ENCODE measurements at regions not wholly inside any gene's neighbourhood (a gene's known extent, or its start where the extent isn't known, plus 50 kb on each side); places are given as distances from the start of the nearest gene placed in this dataset.
A peak's percentile ranks its signal among the peaks of the same experiment; 100 is the strongest.

- no peak for DNase-seq
Measured at GRCh38 chr21:32132409-32132808, 146.4 kb downstream of the MIS18A start.

DNA sequence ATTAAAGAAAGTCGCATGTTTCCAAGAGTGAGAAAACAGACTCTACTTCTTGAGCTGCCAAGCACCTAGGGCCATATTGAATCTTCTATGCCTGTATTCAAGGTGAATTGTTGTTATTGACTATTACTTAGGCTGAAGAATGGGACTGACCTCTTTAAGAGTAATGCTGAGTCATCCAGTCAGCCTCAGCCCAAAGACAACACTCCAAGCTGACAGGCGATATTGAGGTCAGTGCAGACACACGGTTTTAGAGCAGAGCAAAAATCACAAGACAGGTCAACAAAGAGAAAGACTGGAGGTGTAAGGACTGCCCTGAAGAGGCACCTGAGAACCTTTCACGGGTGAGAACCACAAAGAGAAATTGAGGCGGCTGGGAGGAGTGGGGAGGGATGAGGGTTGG, 146.9 kb downstream of the MIS18A start:
- no peak for DNase-seq

GRCh38 chr21:32131164-32131563, 147.7 kb downstream of the MIS18A start:
- no peak for DNase-seq

- DNase-seq: no peak
Measured at GRCh38 chr21:32130031-32130891, 148.6 kb downstream of the MIS18A start.

- no peak for DNase-seq
Measured at GRCh38 chr21:32127081-32127480, 151.8 kb downstream of the MIS18A start.

DNA sequence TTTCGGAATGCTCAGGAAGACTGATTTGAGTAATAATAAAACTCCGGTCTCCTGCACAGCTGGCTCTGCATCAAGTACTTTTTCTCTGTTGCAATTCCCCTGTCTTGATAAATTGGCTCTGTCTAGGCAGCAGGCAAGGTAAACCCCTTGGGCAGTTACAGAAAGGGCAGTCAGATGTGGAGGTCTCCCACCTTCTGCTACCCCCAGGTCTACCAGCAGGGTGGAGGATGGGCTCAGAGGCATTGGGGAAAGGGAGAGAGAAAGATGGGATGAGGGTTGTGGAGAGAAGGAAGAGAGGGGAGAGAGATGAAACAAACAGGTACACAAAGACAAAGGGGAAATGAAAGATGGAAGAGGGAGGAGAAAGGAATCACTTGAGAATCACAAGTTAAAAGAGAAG, 156.8 kb downstream of the MIS18A start:
- DNase-seq: no peak

- no peak for DNase-seq
Measured at GRCh38 chr21:32120230-32120629, 158.6 kb downstream of the MIS18A start.

DNA sequence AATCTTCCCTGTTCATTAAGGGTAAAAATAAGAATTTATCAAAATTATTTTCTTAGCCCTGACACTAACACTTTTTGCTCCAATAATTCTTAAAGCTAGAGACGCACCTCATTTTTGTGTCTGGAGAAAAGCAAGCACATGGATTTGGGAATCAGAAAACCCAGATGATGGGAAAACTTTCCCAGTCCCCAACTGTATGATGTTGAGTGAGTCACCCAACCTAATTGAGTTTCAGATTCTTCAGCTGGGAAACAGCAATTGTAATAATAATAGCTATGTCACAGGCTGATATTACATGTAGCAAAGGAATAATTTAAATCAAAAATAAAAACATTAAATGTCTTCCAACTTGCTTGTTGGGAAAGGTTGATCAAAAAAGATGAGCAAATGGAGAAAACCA, 159.0 kb downstream of the MIS18A start:
- no peak for DNase-seq

GRCh38 chr21:32119389-32119788, 159.5 kb downstream of the MIS18A start:
- DNase-seq: no peak

DNA sequence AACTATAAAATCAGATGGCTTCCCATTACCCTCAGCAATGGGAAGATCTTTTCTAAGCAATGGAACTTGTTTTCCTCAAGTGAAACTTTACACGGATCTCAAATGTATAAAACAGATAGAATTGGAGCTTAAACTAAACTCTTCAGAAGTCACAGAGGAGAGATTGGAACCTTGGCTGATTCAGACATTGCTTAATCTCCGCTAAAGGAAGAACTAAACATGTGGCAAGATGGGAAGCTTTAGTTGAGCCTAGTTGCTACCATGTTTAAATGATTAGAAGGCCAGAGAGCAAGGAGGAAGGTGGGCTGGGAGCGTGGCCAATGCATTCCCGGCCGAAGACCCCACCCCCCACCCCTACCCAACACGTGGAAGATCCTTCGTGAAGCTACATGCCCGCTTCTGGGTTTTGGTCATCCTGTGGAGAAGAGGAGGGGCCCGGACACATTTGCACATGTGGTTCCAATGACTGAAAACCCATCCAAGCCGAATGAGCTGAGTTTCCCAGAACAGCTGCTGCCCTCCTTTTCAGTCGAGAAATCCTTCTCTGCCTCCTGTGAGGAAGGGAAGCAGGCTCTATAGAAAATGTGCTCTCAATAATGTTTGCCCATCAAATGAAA, 164.3 kb downstream of the MIS18A start:
- no peak for DNase-seq

GRCh38 chr21:32113486-32113885, 165.4 kb downstream of the MIS18A start:
- DNase-seq: no peak

DNA sequence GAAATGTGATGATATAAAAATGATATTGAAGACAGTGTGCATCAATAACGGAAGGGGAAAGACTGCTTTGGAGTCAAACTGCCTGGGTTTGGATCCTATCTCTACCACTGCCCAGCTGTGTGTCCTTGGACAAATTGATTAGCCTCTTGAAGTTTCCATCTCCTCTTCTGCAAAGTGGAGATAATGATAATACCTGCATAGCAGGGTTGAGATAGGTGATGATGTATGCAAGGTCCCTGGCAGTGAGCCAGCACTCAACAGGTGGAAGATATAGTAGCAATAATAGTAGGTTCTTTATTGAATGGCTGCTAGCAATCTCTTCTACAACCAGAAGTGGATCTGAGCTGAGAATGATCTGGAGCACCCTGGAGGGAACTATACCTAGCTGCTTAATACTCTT, 166.7 kb downstream of the MIS18A start:
- DNase-seq: peak; percentile 34

DNA sequence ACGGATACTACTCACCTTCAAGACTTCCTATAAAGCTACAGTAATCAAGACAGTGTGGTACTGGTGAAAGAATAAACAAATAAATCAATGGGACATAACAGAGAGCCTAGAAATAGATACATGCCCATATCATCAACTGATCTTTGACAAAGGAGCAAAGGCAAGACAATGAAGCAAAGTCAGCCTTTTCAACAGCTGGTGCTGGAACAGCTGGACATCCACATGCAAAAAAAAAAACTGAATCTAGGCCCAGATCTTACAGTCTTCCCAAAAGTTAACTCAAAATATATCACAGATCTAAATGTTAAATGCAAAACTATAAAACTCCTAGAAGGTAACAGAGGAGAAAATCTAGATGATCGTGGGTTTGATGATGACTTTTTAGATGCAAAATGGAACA, 170.3 kb downstream of the MIS18A start:
- no peak for DNase-seq

- DNase-seq: no peak
Measured at GRCh38 chr21:32103361-32103760, 175.5 kb downstream of the MIS18A start.

- no peak for DNase-seq
Measured at GRCh38 chr21:32102426-32102825, 176.4 kb downstream of the MIS18A start.

DNA sequence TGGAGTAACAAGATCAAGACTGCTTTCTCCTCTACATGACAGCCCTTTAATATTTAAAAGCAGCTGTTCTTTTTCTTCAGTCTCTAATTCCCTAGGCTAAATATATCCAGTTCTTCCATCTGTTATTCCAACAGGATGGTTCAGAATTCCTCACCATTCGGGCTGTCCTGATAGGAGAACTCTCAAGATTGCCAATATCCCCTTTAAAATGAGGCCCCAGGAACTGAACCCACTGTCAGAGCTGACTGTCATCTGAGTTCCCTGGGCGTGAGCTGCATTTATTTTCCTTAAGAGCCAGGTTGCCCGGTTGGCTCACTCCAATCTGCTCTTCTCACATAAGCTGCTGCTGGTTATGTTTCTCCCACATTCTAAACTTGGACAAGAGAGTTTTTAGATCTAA, 177.6 kb downstream of the MIS18A start:
- no peak for DNase-seq

GRCh38 chr21:32100423-32100822, 178.4 kb downstream of the MIS18A start:
- DNase-seq: peak; percentile 26

DNA sequence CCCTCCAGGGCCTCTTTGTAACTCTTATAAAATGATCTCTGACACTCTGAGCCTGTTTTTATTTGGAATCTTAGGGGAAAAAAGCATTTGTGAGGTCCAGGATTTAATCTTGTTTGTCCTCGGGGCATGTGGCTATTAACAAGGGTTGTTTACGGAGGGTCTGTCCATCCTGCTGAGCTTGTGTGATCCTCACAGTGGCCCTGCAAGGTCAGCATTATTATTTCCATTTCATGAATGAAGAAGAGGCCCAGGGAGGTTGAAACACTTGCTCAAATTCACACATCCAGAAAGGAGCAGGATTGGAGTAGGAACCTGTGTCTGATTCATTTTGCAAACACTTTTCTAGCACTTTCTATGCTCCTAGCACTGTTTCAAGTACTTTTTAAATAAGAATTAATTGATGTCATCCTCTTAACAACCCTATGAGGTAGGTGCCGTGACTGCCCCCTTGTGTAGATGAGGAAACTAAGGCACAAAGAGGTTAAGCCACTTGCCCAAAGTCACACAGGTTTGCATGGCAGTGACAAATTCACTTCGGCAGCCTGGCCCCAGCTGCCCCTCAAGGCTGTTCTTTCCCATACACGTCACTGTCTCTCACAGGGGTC, 178.9 kb downstream of the MIS18A start:
- no peak for DNase-seq

- peak; percentile 37 for DNase-seq
Measured at GRCh38 chr21:32096411-32096810, 182.4 kb downstream of the MIS18A start.

DNA sequence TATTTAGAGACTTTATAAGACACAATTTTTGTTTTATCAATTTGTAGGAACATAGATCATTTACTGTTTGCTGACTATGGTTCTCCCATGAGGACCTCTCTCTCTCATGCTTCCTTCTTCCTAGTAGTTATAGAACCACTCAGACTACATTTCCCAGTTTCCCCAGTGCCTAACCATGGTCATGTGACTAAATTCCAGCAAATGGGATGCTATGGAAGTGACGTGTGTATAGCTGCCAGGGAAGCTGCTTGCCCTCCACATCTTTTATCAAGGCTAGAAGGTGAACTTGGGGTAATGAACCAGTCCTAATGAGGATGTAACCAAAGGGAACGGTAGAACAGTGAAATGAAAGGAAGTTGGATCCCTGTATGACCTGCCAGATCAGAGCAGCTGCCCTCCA, 184.0 kb downstream of the MIS18A start:
- no peak for DNase-seq

DNA sequence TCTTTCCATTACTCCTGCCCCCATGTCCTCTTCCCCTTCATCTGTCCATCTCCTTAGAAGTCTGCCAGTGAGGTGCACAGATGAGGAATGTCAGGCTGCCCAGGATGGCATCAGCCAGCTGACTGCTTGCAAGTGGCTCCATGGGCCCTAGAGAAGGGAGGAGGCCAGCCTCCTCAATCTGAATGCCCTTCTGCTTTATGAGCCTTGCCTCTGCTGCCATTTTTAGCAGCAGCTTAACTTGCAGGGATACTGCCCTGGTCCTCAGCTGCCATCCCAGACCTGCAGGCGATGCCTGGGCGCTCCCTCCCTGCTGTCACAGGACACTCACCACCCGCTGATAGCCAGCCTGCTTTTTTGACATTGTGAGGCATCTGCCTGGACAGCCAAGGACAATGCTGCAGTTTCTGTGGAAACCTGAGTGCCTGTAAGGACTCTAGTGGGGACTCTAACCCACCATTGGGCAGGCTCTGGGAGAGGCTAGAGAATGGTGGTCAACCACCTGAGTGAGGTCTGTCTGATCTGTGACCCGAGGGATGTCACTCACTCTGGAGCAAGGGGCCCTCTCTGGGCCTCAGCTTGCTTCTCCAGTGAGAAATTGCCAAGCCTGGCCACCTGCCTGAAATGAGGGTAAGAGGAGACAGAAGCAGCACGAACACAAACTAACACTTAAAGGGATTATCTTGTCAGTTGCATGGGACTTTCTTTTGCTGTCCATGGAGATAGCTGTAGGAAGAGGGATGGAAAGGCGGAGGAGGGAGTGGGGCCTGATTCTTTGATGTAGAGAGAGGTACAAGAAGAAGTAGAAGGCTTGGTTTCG, 185.0 kb downstream of the MIS18A start:
- no peak for DNase-seq

GRCh38 chr21:32090956-32091355, 187.9 kb downstream of the MIS18A start:
- DNase-seq: no peak

DNA sequence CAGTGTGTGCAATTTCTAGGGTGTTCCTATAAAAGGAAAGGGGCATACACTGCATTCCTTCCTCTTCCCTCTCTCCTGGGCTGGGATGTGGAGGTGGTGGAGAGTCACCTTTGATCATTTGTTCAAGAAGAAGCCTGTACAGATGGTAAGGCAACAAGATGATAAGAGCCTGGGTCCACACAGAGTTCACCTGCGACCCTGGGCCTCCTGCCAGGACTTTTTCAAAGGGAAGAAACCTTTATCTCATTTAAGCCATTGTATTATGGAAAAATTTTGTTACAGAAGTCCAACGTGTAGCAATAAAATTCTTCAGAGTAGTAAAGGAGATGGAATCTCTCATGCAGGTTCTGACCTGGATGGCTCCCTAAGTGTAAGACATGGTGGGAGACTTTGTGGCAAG, 189.1 kb downstream of the MIS18A start:
- DNase-seq: no peak
